ENCODE measurements at regions not wholly inside any gene's neighbourhood (a gene's known extent, or its start where the extent isn't known, plus 50 kb on each side); places are given as distances from the start of the nearest gene placed in this dataset.

DNA sequence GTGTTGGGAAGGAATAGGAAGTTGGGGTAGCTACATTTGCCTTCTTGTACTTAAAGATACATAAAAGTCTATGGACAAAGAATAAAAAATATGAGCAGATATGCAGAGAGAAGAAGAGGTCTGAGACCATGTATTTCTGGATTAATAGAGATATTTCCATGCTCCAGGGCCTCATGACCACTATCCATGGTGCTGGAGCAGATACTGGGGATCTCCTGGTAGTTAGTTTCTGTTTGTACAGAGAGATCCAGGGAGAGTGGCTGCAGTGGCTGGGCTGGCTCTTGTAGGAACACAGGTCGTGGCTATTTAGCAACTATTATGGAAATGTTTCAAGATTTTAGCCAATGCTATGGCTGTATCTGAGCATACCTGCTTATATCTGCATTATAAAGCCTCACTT is 184.2 kb upstream of the TMEM161B start:
- no peak overlapping the region for H3K27ac ChIP-seq (ENCODE audit: low read length)
- H3K4me2 ChIP-seq (ENCODE audit: low read length) = no peak overlapping the region
- no peaks in the 10 kb centered on the region for H3K79me2 ChIP-seq (replicated peaks; ENCODE audit: insufficient read depth, low read length)
- no peaks in the 10 kb centered on the region for H3K9me2 ChIP-seq (ENCODE audit: insufficient read depth, low read length)
- no peaks in the 10 kb centered on the region for H3K36me3 ChIP-seq (ENCODE audit: insufficient read depth, low read length)
- no peaks in the 10 kb centered on the region for H3K27me3 ChIP-seq (ENCODE audit: insufficient read depth, low read depth, low read length)
- no peak overlapping the region for H3K4me3 ChIP-seq (ENCODE audit: low read length)
- no peak overlapping the region for H3K9ac ChIP-seq (ENCODE audit: low read length)
- no peaks in the 10 kb centered on the region for H3F3A ChIP-seq (ENCODE audit: insufficient read depth, low read length, poor library complexity, severe bottlenecking)
- no peaks in the 10 kb centered on the region for H3K9me3 ChIP-seq (ENCODE audit: low read length)
- H4K20me1 ChIP-seq (ENCODE audit: insufficient read depth) = no peaks in the 10 kb centered on the region
- no peak overlapping the region for H2AFZ ChIP-seq (ENCODE audit: low read depth, low read length)
- TF ChIP-seq POLR2AphosphoS5 (IDR thresholded peaks at IDR 0.05) (no peak), MXI1 (conservative IDR thresholded peaks at IDR 0.05; ENCODE audit: poor library complexity, severe bottlenecking) (no peak), EZH2 (IDR thresholded peaks at IDR 0.05; ENCODE audit: borderline replicate concordance, insufficient read depth, low read length, poor library complexity, severe bottlenecking) (no peak)
- TF ChIP-seq, protein P1, sequence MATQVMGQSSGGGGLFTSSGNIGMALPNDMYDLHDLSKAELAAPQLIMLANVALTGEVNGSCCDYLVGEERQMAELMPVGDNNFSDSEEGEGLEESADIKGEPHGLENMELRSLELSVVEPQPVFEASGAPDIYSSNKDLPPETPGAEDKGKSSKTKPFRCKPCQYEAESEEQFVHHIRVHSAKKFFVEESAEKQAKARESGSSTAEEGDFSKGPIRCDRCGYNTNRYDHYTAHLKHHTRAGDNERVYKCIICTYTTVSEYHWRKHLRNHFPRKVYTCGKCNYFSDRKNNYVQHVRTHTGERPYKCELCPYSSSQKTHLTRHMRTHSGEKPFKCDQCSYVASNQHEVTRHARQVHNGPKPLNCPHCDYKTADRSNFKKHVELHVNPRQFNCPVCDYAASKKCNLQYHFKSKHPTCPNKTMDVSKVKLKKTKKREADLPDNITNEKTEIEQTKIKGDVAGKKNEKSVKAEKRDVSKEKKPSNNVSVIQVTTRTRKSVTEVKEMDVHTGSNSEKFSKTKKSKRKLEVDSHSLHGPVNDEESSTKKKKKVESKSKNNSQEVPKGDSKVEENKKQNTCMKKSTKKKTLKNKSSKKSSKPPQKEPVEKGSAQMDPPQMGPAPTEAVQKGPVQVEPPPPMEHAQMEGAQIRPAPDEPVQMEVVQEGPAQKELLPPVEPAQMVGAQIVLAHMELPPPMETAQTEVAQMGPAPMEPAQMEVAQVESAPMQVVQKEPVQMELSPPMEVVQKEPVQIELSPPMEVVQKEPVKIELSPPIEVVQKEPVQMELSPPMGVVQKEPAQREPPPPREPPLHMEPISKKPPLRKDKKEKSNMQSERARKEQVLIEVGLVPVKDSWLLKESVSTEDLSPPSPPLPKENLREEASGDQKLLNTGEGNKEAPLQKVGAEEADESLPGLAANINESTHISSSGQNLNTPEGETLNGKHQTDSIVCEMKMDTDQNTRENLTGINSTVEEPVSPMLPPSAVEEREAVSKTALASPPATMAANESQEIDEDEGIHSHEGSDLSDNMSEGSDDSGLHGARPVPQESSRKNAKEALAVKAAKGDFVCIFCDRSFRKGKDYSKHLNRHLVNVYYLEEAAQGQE (IDR thresholded peaks at IDR 0.05; ENCODE audit: borderline replicate concordance) = no peak
- TF ChIP-seq, protein P2, sequence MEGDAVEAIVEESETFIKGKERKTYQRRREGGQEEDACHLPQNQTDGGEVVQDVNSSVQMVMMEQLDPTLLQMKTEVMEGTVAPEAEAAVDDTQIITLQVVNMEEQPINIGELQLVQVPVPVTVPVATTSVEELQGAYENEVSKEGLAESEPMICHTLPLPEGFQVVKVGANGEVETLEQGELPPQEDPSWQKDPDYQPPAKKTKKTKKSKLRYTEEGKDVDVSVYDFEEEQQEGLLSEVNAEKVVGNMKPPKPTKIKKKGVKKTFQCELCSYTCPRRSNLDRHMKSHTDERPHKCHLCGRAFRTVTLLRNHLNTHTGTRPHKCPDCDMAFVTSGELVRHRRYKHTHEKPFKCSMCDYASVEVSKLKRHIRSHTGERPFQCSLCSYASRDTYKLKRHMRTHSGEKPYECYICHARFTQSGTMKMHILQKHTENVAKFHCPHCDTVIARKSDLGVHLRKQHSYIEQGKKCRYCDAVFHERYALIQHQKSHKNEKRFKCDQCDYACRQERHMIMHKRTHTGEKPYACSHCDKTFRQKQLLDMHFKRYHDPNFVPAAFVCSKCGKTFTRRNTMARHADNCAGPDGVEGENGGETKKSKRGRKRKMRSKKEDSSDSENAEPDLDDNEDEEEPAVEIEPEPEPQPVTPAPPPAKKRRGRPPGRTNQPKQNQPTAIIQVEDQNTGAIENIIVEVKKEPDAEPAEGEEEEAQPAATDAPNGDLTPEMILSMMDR (IDR thresholded peaks at IDR 0.05; ENCODE audit: poor library complexity, severe bottlenecking) = no peak

DNA sequence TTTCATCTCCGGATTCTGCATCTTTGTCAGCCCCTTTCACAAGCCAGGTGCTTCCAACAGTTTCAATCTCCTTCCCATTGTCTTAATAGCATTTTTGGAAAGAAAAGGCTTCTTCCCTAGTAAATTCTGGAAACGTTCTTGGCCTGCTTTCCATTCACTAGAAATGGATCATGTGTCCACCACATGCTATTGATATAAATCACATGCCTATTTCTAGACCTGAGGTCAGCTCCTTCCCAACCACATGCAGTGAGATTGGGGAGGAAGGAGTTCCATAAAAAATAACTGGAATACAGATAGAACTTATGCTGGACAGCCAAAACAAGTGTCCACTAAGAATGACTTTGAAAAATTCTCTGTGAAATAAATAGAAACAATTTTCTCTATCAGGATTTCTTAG is 181.6 kb upstream of the TMEM161B start:
- H3K4me2 ChIP-seq (ENCODE audit: low read length) = no peak overlapping the region
- no peaks in the 10 kb centered on the region for H3K9me3 ChIP-seq (ENCODE audit: low read length)
- TF ChIP-seq TAF1 (IDR thresholded peaks at IDR 0.05; ENCODE audit: low read depth) (no peak), SMC3 (conservative IDR thresholded peaks at IDR 0.05; ENCODE audit: poor library complexity) (no peak), MXI1 (conservative IDR thresholded peaks at IDR 0.05; ENCODE audit: poor library complexity, severe bottlenecking) (no peak), EP300 (conservative IDR thresholded peaks at IDR 0.05; ENCODE audit: poor library complexity, severe bottlenecking) (no peak), RAD21 (conservative IDR thresholded peaks at IDR 0.05) (no peak)
- TF ChIP-seq, protein P2 (IDR thresholded peaks at IDR 0.05; ENCODE audit: poor library complexity, severe bottlenecking) = no peak
- no peak overlapping the region for H2AFZ ChIP-seq (ENCODE audit: low read depth, low read length)
- no peak overlapping the region for H3K27ac ChIP-seq (ENCODE audit: low read length)
- H3K36me3 ChIP-seq (ENCODE audit: insufficient read depth, low read length) = no peaks in the 10 kb centered on the region
- H3K27me3 ChIP-seq (ENCODE audit: insufficient read depth, low read depth, low read length) = no peaks in the 10 kb centered on the region
- no peaks in the 10 kb centered on the region for H3K9me2 ChIP-seq (ENCODE audit: insufficient read depth, low read length)
- H3K9ac ChIP-seq (ENCODE audit: low read length) = no peak overlapping the region
- H3F3A ChIP-seq (ENCODE audit: insufficient read depth, low read length, poor library complexity, severe bottlenecking) = no peaks in the 10 kb centered on the region
- no peak overlapping the region for H3K4me3 ChIP-seq (ENCODE audit: low read length)
- H3K79me2 ChIP-seq (replicated peaks; ENCODE audit: insufficient read depth, low read length) = no peaks in the 10 kb centered on the region
- no peaks in the 10 kb centered on the region for H4K20me1 ChIP-seq (ENCODE audit: insufficient read depth)

All from neural cell (in vitro differentiated cells).